ENCODE measurements at regions not wholly inside any gene's neighbourhood (a gene's known extent, or its start where the extent isn't known, plus 50 kb on each side); places are given as distances from the start of the nearest gene placed in this dataset.

GRCh38 chr5:110853267-110853666 is 114.5 kb downstream of the SLC25A46 start:
- TF ChIP-seq, protein P1, sequence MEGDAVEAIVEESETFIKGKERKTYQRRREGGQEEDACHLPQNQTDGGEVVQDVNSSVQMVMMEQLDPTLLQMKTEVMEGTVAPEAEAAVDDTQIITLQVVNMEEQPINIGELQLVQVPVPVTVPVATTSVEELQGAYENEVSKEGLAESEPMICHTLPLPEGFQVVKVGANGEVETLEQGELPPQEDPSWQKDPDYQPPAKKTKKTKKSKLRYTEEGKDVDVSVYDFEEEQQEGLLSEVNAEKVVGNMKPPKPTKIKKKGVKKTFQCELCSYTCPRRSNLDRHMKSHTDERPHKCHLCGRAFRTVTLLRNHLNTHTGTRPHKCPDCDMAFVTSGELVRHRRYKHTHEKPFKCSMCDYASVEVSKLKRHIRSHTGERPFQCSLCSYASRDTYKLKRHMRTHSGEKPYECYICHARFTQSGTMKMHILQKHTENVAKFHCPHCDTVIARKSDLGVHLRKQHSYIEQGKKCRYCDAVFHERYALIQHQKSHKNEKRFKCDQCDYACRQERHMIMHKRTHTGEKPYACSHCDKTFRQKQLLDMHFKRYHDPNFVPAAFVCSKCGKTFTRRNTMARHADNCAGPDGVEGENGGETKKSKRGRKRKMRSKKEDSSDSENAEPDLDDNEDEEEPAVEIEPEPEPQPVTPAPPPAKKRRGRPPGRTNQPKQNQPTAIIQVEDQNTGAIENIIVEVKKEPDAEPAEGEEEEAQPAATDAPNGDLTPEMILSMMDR (IDR thresholded peaks at IDR 0.05) = no peak
- Histone ChIP-seq H3K36me3 (no peaks in the 10 kb centered on the region), H3K4me1 (no peaks in the 10 kb centered on the region), H3K27me3 (no peaks in the 10 kb centered on the region), H3K4me3 (no peak overlapping the region), H3K27ac (no peak overlapping the region), H3K9me3 (peaks cover 0 to 5% of the 10 kb centered on the region in 2 donors)
- DNase-seq (ENCODE audit: low spot score) = no peak

GRCh38 chr5:110854200-110854599 is 115.4 kb downstream of the SLC25A46 start:
- no peak for DNase-seq (ENCODE audit: low spot score)
- no peaks in the 10 kb centered on the region for H3K27me3 ChIP-seq
- no peak overlapping the region for H3K4me3 ChIP-seq
- H3K27ac ChIP-seq = no peak overlapping the region
- H3K9me3 ChIP-seq = no peaks in the 10 kb centered on the region
- no peaks in the 10 kb centered on the region for H3K4me1 ChIP-seq
- TF ChIP-seq, protein P1 (IDR thresholded peaks at IDR 0.05) = no peak
- no peaks in the 10 kb centered on the region for H3K36me3 ChIP-seq

DNA sequence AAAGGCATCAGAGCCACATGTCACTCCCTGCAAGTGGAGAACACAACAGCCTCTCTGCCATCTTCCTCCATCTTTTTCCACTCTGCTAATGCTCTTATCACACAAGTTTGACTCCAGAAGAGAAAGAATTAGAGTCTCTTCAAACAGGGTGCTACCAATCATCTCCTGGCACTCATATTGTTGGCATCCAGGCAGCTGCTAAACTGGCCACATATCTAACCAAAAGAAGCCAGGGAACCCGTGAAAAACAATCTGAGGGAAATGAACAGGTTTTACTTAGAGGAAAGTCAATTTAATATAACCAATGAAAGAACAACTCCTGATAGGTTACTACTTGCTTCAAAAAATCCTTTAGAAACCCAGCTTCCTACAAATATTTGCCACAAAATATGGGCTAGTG is 117.2 kb downstream of the SLC25A46 start:
- H3K4me3 ChIP-seq = no peak overlapping the region
- H3K27ac ChIP-seq = no peak overlapping the region
- H3K4me1 ChIP-seq = no peaks in the 10 kb centered on the region
- no peaks in the 10 kb centered on the region for H3K36me3 ChIP-seq
- TF ChIP-seq, protein P1 (IDR thresholded peaks at IDR 0.05) = no peak
- H3K9me3 ChIP-seq = no peaks in the 10 kb centered on the region
- no peaks in the 10 kb centered on the region for H3K27me3 ChIP-seq
- no peak for DNase-seq (ENCODE audit: low spot score)

DNA sequence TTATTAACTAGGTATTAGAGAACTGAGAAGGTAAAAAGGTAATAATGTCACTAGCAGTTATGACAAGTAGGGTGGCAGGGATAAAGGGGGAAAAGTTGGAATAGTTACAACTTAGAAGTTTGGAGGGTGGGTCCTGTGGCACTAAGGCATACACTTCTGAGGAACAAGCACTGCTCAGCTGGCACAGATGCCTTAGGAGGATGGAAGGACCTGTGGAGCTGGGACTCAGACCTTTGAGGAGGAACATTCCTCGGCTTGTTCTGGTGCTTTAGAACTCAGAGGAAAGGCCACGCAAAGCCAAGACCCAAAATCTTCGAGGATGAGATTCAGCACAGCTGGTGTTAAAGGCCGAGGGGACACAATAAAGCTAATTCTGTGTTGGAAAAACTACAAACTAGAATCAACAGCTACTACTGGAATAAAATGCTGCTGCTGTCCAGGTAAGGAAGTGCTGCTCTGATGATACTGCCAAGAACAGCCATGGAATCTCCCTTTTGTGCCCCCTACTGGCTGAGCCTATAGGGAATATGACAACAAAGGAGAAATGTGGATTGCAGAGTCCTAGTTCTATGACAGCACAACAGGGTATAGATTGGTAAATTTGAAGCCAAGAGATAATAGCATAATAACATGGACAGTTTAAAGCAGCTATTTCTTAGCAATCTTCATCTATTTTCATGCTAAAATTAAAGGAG is 126.7 kb downstream of the SLC25A46 start:
- no peak for DNase-seq (ENCODE audit: low spot score)
- Histone ChIP-seq H3K9me3 (no peaks in the 10 kb centered on the region), H3K4me3 (no peak overlapping the region), H3K27me3 (no peaks in the 10 kb centered on the region), H3K36me3 (no peaks in the 10 kb centered on the region), H3K4me1 (no peaks in the 10 kb centered on the region), H3K27ac (no peak overlapping the region)
- TF ChIP-seq, protein P1 (IDR thresholded peaks at IDR 0.05) = no peak

GRCh38 chr5:110869927-110870326 is 131.1 kb downstream of the SLC25A46 start:
- Histone ChIP-seq H3K4me1 (no peaks in the 10 kb centered on the region), H3K9me3 (no peaks in the 10 kb centered on the region), H3K4me3 (no peak overlapping the region)

More at GRCh38 chr5:110869927-110870326, 131.1 kb downstream of the SLC25A46 start:
- Histone ChIP-seq H3K27ac (no peak overlapping the region), H3K27me3 (no peaks in the 10 kb centered on the region), H3K36me3 (no peaks in the 10 kb centered on the region)
- TF ChIP-seq, protein P1 (IDR thresholded peaks at IDR 0.05) = no peak
- DNase-seq (ENCODE audit: low spot score) = no peak

Measured in right atrium auricular region (tissue), 2 donors.